HUES64 (cell line): ENCODE measurements at regions not wholly inside any gene's neighbourhood (a gene's known extent, or its start where the extent isn't known, plus 50 kb on each side); places are given as distances from the start of the nearest gene placed in this dataset.

Experiments used
- H3K27ac ChIP-seq: 2 replicates; pipeline ENCODE4 v1.7.0; 2013; ENCODE audit warnings: low read depth, low read length, inconsistent platforms
- H3K27me3 ChIP-seq: 2 replicates; pipeline ENCODE4 v1.6.1; 2013; ENCODE audit warnings: mild to moderate bottlenecking, low read length; ENCODE audit not compliant: insufficient read depth
- H3K36me3 ChIP-seq: 2 replicates; pipeline ENCODE4 v1.6.1; 2013; ENCODE audit warnings: mild to moderate bottlenecking, low read length; ENCODE audit not compliant: insufficient read depth
- H3K4me1 ChIP-seq: 2 replicates; pipeline ENCODE4 v1.6.1; 2013; ENCODE audit warnings: mild to moderate bottlenecking, low read length, moderate library complexity; ENCODE audit not compliant: insufficient read depth
- H3K4me3 ChIP-seq: 2 replicates; pipeline ENCODE4 v1.5.1; 2013; ENCODE audit warnings: mild to moderate bottlenecking, low read length, moderate library complexity
- H3K9ac ChIP-seq: 2 replicates; pipeline ENCODE4 v1.6.1; 2013; ENCODE audit warnings: mild to moderate bottlenecking, low read depth, low read length
- H3K9me3 ChIP-seq: 2 replicates; pipeline ENCODE4 v1.6.1; 2013; ENCODE audit warnings: low read depth, low read length; ENCODE audit not compliant: insufficient read depth
- WGBS: fragments of 150-250, 120-280 bp; methylation state at CpG from one replicate; pipeline ENCODE4 v1.1.7; 2013; ENCODE audit warnings: missing lambda C conversion rate; 5-methylcytosine and 5-hydroxymethylcytosine counted together

GRCh38 chr5:155461304-155461703, 447.7 kb downstream of the KIF4B start:
- Histone ChIP-seq H3K4me3 (no peak overlapping the region), H3K27ac (no peak overlapping the region), H3K27me3 (no peaks in the 10 kb centered on the region), H3K9me3 (no peaks in the 10 kb centered on the region), H3K4me1 (no peaks in the 10 kb centered on the region), H3K36me3 (no peaks in the 10 kb centered on the region), H3K9ac (no peak overlapping the region)
- WGBS: 93% methylated on average over 3 of the region's 4 CpGs

- Histone ChIP-seq H3K9ac (no peak overlapping the region), H3K4me1 (no peaks in the 10 kb centered on the region), H3K4me3 (no peak overlapping the region), H3K9me3 (no peaks in the 10 kb centered on the region), H3K27me3 (no peaks in the 10 kb centered on the region), H3K27ac (no peak overlapping the region), H3K36me3 (no peaks in the 10 kb centered on the region)
- 91% methylated on average over 4 of the region's 5 CpGs for WGBS
These were observed 453.3 kb downstream of the KIF4B start for GRCh38 chr5:155466851-155467250.

- no peak overlapping the region for H3K9ac ChIP-seq
- no peak overlapping the region for H3K27ac ChIP-seq
- WGBS: 90% methylated on average over 2 of the region's 3 CpGs
- no peaks in the 10 kb centered on the region for H3K27me3 ChIP-seq
- H3K4me3 ChIP-seq: no peak overlapping the region
- H3K36me3 ChIP-seq: no peaks in the 10 kb centered on the region
- no peaks in the 10 kb centered on the region; the same call in 1 of the 2 replicates for H3K4me1 ChIP-seq
- H3K9me3 ChIP-seq: no peaks in the 10 kb centered on the region
These were observed 457.5 kb downstream of the KIF4B start for GRCh38 chr5:155471027-155471426.

- Histone ChIP-seq H3K9ac (no peak overlapping the region), H3K4me3 (no peak overlapping the region), H3K27me3 (no peaks in the 10 kb centered on the region), H3K36me3 (no peaks in the 10 kb centered on the region), H3K9me3 (no peaks in the 10 kb centered on the region), H3K4me1 (no peaks in the 10 kb centered on the region; the same call in 1 of the 2 replicates), H3K27ac (no peak overlapping the region)
- 100% methylated on average over 2 of the region's 2 CpGs for WGBS
These were observed 459.2 kb downstream of the KIF4B start for GRCh38 chr5:155472780-155473179.

GRCh38 chr5:155475318-155475717, 461.8 kb downstream of the KIF4B start:
- H3K9me3 ChIP-seq: no peaks in the 10 kb centered on the region
- no peaks in the 10 kb centered on the region; the same call in 1 of the 2 replicates for H3K4me1 ChIP-seq
- H3K4me3 ChIP-seq: no peak overlapping the region
- H3K36me3 ChIP-seq: no peaks in the 10 kb centered on the region
- no peak overlapping the region for H3K9ac ChIP-seq
- no peaks in the 10 kb centered on the region for H3K27me3 ChIP-seq
- no peak overlapping the region for H3K27ac ChIP-seq
- WGBS: 63% methylated on average over 2 of the region's 2 CpGs

- no peak overlapping the region for H3K4me3 ChIP-seq
- H3K4me1 ChIP-seq: no peaks in the 10 kb centered on the region
- no peaks in the 10 kb centered on the region for H3K9me3 ChIP-seq
- no peak overlapping the region for H3K27ac ChIP-seq
- no peaks in the 10 kb centered on the region for H3K27me3 ChIP-seq
- 88% methylated on average over 2 of the region's 2 CpGs for WGBS
- H3K9ac ChIP-seq: no peak overlapping the region
- H3K36me3 ChIP-seq: no peaks in the 10 kb centered on the region
These were observed 467.2 kb downstream of the KIF4B start for GRCh38 chr5:155480731-155481131.

GRCh38 chr5:155481182-155481581, 467.6 kb downstream of the KIF4B start:
- no peak overlapping the region for H3K27ac ChIP-seq
- no peak overlapping the region for H3K4me3 ChIP-seq
- H3K9me3 ChIP-seq: no peaks in the 10 kb centered on the region
- 100% methylated on average over 1 of the region's 1 CpG for WGBS
- H3K9ac ChIP-seq: no peak overlapping the region
- no peaks in the 10 kb centered on the region for H3K36me3 ChIP-seq
- H3K27me3 ChIP-seq: no peaks in the 10 kb centered on the region
- no peaks in the 10 kb centered on the region for H3K4me1 ChIP-seq

- no peaks in the 10 kb centered on the region for H3K9me3 ChIP-seq
- H3K4me3 ChIP-seq: no peak overlapping the region
- H3K27me3 ChIP-seq: no peaks in the 10 kb centered on the region
- no peaks in the 10 kb centered on the region for H3K36me3 ChIP-seq
- no peak overlapping the region for H3K27ac ChIP-seq
- H3K9ac ChIP-seq: no peak overlapping the region
- no peaks in the 10 kb centered on the region for H3K4me1 ChIP-seq
These were observed 468.9 kb downstream of the KIF4B start for GRCh38 chr5:155482428-155482827.

GRCh38 chr5:155485386-155485785, 471.8 kb downstream of the KIF4B start:
- no peak overlapping the region for H3K9ac ChIP-seq
- no peaks in the 10 kb centered on the region for H3K36me3 ChIP-seq
- H3K4me1 ChIP-seq: no peaks in the 10 kb centered on the region
- H3K9me3 ChIP-seq: no peaks in the 10 kb centered on the region
- H3K27ac ChIP-seq: no peak overlapping the region
- no peaks in the 10 kb centered on the region for H3K27me3 ChIP-seq
- 83% methylated on average over 2 of the region's 2 CpGs for WGBS
- no peak overlapping the region for H3K4me3 ChIP-seq

GRCh38 chr5:155489949-155490348, 476.4 kb downstream of the KIF4B start:
- Histone ChIP-seq H3K9ac (no peak overlapping the region), H3K9me3 (no peaks in the 10 kb centered on the region), H3K36me3 (no peaks in the 10 kb centered on the region), H3K27ac (no peak overlapping the region), H3K4me3 (no peak overlapping the region), H3K27me3 (no peaks in the 10 kb centered on the region), H3K4me1 (peaks cover 5% of the 10 kb centered on the region)

- no peak overlapping the region for H3K4me3 ChIP-seq
- H3K36me3 ChIP-seq: no peaks in the 10 kb centered on the region
- no peak overlapping the region for H3K9ac ChIP-seq
- WGBS: 88% methylated on average over 2 of the region's 2 CpGs
- H3K4me1 ChIP-seq: peaks cover 13% of the 10 kb centered on the region
- H3K27me3 ChIP-seq: no peaks in the 10 kb centered on the region
- no peaks in the 10 kb centered on the region for H3K9me3 ChIP-seq
- H3K27ac ChIP-seq: no peak overlapping the region
These were observed 478.6 kb downstream of the KIF4B start for GRCh38 chr5:155492191-155492590.

GRCh38 chr5:155504606-155505005, 491.1 kb downstream of the KIF4B start:
- no peaks in the 10 kb centered on the region for H3K27me3 ChIP-seq
- no peak overlapping the region for H3K9ac ChIP-seq
- H3K36me3 ChIP-seq: no peaks in the 10 kb centered on the region
- no peak overlapping the region for H3K4me3 ChIP-seq
- H3K4me1 ChIP-seq: no peaks in the 10 kb centered on the region
- 88% methylated on average over 1 of the region's 1 CpG for whole genome bisulfite sequencing
- no peak overlapping the region for H3K27ac ChIP-seq
- no peaks in the 10 kb centered on the region for H3K9me3 ChIP-seq
